NCI-H2196 treated with DMSO at 0.1 percent for 48 hours (cell line): ENCODE measurements at regions not wholly inside any gene's neighbourhood (a gene's known extent, or its start where the extent isn't known, plus 50 kb on each side); places are given as distances from the start of the nearest gene placed in this dataset.
"Not testable (repeated sequence)": the region's sequence is repeated elsewhere in the genome, so short reads cannot be mapped to it uniquely, and the experiment has no call there.

Source experiments
- DNase-seq: peaks from one replicate; lab custom pipeline; 2025; ENCODE audit not compliant: unreplicated experiment; lab: John Stamatoyannopoulos, UW

DNA sequence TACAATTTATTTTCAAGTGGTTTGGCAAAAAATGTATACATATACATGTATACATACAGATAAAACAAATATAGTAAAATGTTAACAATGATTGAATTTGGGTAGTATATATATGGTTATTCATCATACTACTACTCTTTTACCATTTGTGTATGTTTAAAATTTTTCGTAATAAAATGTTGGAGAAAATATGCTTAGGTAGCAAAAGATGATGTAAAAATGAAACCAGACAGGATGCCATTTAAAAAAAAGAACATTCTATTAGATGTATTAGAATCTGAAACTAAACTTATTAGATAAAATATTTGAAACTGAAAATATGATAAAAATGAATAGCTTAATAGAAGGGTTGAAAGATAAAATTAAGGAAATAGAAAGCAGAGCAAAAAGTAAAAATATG is 144.9 kb upstream of the FER start:
- no peak for DNase-seq

DNA sequence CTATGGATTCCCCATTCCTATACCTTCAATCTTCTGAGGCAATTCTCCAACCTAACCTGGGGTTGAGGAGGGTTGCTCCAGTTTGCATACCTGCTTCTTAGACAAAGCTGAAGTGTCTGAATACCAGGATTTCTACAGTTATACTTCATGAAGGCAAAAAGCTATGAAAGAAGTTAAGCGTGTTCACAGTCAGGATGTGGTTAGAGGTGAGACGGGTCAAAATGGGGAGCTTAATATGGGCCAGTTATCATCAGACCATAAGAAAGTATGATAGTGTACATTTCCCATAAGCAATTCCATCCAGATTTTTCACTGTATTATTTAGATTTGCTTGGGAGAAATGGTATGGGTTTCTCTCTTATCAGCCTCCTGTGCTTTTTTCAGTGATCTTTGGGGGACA is 156.9 kb upstream of the FER start:
- DNase-seq = no peak

DNA sequence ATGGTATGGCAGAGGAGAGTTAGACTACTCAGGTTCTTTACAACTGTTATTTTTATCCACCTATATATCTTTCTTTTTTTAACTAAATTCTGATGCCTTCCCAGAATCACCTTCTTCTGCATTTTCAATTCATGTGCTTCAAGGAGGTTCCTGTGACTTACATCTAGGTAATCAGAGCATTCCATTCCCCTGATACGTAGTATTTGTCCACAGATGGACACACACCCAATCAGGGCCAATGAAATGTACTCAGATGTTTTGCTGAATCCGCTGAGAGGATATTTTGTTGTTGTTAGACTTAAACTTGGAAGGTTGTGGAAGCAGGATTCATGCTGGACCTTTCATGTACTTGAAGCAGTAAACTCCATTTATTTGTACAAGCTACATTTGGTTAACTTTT is 159.4 kb upstream of the FER start:
- no peak for DNase-seq

DNA sequence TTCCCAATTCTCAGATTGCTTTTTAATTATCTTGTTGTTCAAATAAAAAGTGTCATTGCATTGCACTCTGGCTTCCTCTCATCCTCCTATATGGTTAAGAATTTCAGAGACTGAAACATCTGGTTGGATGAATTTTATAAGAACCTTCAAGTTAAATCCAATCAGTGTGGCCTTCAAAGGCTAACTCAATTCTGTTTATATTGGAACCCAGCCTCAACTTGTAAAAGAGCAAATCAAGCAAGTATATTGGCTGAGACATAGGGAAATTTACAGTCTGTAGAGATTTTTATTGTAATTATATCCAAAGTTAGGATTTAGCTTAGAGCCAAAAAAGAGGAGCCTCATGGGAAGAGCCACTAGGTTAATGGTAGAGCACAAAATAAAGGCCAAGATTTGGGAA is 159.9 kb upstream of the FER start:
- no peak for DNase-seq

DNA sequence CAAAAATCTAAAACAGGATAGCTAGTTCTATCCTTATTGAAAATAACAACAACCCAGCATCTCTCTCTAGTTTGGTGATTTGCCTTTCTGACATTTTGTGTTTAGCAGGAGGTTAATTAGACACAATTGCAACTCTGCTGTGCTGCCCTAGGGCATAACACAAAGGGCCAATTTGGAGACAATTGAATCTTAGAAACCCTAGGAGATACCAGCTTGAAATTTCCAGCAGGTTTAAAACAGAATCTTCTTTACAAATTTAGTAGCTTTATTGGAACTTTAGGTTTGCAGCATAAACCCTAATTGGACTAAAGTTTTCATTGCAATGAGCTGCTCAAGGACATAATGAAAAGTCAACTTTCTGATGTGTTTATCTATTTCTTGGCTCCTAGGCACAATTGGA is 166.7 kb upstream of the FER start:
- DNase-seq = no peak

DNA sequence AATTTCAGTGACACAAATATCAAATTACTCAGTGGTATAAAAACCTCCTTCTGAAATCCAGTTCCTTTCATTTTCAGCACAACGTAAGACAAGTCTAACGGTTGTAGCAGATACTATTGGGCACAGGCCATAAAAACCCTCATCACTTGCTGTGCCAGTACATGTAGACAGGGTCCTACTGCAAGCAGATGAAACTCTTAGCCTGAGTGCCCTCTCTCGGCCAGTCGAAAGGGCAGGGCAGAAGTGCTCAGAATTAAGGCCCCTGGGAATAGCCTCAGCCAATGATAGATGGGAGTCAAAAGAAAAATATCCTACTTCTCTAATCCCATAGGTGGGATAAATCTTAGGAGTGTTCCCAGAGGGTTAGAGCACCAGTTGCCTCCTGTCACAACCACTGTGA is 168.5 kb upstream of the FER start:
- DNase-seq = no peak

DNA sequence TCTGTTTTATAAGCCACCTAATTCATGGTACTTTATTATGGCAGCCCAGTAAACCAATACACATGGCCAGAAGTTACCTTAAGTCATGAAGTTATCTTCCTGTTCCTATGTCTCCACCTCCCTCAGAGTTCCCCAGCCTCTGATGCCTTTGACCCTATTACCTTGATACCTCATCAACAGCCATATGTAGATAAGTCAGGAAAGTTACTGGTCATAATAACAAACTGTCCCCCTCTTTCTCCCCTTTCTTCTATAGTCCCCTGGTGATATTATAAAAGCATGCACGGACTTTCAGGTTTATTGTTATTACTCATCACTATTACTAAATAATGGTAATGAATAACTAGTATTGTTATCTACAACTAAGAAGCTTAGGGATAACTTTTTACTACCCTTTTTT is 168.9 kb upstream of the FER start:
- DNase-seq = no peak

DNA sequence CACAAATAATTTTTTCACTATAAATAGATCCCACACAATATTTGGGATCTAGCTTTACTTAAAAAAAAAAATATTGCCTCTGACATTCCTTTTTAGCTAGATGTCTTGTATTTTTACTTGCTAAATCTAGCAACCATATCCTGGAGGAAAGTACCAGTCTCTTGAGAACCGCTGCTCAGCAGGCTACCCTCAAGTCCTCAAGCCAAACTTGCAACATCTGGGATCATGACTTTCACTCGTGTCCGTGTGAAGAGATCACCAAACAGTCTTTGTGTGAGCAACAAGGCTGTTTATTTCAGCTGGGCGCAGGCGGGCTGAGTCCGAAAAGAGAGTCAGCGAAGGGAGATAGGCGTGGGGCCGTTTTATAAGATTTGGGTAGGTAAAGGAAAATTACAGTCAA is 180.3 kb upstream of the FER start:
- no peak for DNase-seq

DNA sequence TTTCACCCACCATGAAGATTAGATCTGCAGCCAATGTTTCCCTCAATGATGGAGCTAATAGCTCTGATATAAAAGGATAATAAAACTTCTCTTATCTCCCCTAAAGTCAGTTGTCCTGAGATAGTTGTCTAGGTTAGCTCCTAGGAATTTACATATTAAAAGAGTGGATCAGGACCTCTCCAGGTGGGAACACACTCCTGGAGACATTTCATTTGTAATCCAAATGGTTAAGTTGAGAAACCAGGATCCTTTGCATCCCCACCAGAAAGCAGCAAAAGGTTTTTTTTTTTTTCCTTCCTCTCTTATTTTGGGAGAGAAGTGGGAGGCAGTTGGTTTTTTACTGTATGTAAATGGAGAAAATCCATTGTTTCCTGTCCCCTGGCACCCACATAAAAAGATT is 182.5 kb upstream of the FBXL17 start:
- DNase-seq = no peak

DNA sequence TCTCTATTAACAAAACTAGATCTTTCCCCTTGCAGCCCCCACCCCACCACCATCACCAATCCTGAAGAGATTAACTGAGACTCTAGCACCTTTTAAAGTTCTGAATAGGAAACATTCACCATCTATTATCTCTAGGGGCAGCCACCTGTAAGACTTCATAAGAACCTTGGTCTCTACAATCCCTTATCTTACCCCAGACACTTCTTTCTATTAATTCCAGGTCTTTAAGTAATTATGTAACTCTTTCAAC is 180.2 kb upstream of the FBXL17 start:
- DNase-seq = no peak

DNA sequence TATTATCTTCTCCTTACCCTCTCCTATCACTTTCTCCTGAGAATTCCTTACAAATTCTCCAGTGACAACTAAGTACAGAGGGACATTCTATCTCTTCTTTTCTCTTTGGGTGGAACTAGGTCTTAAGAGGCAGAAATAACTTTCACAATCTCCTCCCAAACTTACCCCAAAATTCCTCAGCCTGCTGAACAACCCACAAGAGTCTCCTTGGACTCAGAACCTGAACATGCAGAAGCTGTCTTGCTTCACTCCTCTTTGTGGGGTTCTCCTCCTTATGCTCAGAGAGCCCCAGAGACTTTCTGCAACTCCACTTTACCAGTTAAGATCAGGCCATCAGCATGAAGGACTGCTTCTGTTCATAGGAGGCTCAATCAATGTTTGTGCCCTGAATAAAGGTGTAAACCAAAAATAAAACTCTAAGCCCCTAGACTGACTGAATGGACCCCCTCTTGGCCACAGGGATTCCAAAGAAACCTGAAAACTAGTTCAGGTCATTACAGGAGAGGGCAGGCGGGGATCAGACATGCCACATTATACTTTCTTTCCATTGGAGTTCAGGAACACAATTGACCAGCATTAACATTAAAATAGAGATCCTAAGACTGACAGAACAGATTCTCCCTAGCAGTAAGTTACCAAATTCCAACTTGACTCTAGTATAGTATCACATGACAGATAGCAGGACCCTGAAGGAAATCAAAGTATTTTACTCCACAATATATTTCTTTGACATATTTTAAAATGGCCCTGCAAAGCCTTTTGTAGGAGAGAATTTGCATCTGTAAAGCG is 179.7 kb upstream of the FBXL17 start:
- no peak for DNase-seq

DNA sequence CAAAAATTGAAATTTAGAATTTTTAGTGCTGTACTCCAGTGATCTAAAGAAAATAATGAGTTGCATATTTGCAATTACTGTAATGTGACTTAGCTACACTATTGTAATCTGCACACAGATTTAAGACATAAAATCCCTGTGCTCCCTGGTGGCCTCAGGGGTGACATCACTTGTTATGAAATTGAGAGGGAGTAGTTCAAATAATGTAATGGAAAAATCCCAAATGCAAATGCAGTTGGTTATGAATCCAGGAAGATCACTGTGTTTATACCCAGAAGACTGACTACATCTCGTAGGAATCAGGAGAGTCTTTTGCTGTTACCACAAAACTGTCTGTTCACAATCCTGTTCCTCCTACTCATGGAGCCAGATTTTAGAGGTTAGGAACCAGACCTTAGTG is 178.7 kb upstream of the FBXL17 start:
- no peak for DNase-seq

DNA sequence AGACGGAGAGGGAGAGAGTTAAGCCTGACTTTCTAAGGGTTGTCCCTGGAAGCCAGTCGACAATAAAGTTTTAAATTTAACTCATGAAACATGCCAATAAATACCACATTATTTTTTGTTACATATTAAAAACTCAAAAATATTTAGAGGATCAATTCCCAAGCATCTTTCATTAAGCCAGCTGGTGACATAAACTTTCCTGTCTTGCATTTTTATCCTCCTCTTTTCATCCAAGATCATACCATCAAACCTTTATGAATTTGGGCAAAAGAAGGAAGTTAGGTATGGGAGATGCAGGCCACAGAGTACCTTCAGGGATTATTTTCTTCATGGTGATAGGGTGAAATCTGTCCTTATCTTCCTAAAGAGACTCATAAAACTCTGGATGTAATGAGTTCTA is 178.3 kb upstream of the FBXL17 start:
- DNase-seq = no peak

DNA sequence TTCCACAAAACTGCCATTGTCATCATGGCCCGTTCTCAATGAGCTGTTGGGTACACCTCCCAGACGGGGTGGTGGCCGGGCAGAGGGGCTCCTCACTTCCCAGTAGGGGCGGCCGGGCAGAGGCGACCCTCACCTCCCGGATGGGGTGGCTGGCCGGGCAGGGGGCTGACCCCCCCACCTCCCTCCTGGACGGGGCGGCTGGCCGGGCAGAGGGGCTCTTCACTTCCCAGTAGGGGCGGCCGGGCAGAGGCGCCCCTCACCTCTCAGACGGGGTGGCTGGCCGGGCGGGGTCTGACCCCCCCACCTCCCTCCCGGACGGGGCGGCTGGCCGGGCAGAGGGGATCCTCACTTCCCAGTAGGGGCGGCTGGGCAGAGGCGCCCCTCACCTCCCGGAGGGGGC is 176.9 kb upstream of the FBXL17 start:
- DNase-seq = not testable (repeated sequence)

DNA sequence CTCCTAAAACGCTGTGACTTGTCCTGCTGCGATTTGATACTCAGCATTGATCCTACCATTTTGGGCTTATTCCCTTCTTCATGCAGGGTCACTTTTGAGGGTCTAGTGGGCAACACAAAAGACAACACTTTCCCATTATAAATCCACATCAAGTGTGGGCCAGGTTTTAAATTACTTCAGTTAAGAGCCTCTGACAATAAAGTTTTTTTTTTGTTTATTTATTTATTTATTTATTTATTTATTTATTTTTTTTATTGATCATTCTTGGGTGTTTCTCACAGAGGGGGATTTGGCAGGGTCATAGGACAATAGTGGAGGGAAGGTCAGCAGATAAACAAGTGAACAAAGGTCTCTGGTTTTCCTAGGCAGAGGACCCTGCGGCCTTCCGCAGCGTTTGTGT is 176.2 kb upstream of the FBXL17 start:
- not testable (repeated sequence) for DNase-seq

DNA sequence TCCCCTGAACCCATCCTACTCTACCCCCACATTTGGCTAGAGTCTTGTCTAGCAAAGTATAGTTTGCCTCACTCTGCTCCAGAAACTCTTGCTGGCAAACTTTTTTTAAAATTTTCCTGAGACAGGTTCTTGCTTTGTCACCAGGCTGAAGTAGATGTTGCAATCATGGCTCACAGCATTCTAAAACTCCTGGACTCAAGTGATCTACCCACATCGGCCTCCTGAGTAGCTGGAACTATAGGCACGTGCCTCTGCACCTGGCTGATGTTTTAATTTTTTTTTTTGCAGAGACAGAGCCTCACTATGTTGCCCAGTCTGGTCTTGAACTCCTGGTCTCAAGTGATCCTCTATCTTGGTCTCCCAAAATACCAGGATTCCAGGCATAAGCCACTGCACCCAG is 175.8 kb upstream of the FBXL17 start:
- DNase-seq = no peak

DNA sequence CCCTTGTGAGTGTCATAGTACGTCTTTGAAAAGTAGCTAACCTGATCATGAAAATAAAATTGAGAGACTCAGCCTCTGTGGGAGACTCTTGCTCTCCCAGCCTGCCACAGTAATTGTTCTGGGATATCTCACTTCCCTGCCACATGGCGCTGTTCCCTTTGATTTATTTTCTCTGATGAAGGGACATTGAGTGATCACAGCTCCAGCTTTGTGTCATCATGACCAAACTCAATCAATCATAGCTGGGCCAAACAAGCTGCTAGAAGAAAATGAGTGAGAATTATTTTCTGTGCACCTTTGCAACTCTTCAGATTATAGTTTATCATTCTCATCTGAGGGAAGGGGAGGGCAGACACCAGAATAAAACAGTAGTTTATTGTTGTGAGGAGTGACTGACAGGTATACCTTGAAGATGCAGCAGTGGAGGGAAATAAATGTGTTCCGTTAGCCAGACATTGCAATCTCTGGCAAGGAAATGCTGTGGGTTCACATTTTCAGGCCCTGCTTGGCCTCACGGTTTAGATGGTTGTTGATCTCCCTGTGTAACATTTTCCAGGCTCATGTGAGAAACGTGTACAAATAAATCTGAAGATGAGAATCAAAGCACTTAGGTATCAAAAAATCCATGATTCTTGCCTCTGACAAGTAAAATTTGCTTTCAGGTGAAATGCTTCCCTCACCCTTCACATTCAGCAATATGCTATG is 174.7 kb upstream of the FBXL17 start:
- DNase-seq = no peak

DNA sequence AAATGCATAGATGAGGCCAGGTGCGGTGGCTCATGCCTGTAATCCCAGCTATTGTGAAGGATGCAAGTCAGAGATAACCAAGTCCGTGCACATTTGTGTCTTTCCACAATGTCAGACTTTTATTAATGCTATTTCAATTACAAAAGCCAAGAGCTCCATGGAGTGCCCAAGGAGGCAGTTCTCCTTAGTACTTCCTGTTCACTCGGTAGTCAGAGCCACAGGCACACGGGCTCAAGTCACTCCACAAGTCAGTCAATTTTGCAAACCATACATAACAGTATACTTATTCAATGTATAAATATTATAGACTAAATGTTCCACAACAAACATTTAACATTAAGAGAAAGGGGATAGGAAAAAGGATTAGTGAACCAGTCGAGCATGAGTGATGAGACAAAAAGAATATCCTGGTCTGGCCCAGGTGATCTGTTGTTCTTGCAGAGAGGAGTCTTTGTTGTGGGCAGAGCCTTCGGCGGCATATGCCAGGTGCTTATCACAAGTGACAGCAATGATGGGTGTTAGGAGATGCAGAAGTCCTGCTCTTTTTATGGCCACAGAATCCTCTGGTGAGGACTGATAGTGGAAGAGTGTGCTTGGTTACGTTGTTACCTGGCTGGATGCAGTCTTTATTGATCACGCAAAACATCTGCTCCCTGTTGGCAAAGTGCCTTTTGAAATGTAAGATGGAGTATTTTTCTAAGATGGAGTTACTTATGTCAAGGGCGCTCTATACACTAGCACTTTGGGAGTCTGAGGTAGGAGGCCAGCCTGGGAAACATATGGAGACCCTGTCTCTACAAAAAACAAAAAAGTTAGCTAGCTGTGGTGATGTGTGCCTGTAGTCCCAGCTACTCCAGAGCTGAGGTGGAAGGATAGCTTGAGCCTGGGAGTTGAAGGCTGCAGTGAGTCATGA is 167.0 kb upstream of the FBXL17 start:
- DNase-seq = no peak

DNA sequence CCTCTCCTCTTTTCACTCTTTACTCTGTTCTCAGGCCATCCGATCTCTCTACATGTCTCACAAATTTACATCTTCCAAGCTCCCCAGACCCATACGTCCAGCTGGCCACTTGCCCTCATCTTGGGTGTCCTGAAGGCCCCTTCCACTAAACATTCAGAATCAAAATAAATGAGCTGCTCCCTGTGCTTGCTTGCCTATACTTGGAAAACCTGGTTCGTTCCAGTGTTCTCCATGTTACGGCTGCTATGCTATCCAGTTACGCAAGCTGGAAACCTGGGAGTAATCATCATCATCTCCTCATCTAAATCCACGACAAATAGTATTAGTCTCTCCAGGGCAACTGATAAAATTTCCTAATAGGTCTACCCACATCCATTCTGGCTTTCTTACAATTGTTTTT is 165.0 kb upstream of the FBXL17 start:
- DNase-seq = no peak

DNA sequence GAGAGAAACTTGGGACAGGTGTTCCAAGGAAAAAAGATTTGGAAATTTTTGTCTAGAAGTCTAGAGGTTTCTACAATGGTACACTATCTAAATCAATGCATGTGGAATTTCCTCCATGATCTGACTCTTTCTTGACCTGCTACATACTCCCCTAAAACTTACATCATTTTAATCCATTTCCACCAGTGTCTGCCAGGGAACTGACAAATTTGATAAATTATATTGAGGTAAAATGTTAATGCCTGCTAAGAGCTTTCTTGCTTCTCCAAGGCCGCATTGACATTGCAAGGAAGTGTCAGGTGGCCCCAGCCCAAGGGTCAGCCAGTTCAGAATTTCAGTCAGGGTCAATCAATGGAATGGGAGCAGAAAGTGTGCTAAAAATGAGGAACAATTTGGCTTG is 163.4 kb upstream of the FBXL17 start:
- no peak for DNase-seq

DNA sequence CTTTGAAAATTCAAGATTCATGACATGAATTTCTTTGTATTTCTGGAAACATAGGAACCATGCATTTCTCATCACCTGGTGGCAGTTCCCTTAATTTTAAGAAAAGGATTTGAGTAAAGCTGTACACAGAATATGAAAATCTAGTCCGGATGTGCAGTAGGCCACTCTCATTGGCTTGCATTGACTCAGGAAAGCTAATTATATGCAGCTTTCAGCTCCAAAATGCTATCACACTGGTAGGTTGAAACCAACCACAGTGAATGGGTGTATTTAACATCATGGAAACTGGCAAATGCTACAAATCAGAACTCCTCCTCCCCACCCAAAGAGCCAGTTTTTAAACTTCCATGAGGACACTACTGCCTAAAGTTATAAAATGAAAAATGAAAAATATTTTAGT is 161.6 kb upstream of the FBXL17 start:
- DNase-seq = no peak

DNA sequence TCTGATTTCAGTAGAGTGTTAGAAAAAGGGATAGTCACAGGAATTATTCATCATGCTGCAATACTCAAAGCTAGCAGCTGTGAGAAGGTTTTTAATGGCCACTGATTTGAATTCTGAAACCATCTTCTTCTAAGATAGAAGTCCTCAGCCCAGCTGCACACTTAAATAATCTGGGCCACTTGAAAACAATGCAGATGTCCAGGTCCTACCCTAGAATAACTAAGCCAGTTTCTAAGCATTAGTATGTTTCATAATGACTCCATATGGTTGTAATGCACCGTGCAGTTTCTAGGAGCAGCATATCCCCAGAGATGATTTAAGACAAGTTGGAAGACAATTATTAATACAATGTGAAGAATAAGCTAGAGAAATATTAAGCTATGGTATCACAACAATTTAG is 159.9 kb upstream of the FBXL17 start:
- no peak for DNase-seq
